ENCODE measurements at regions not wholly inside any gene's neighbourhood (a gene's known extent, or its start where the extent isn't known, plus 50 kb on each side); places are given as distances from the start of the nearest gene placed in this dataset.

- TF ChIP-seq, protein P1, sequence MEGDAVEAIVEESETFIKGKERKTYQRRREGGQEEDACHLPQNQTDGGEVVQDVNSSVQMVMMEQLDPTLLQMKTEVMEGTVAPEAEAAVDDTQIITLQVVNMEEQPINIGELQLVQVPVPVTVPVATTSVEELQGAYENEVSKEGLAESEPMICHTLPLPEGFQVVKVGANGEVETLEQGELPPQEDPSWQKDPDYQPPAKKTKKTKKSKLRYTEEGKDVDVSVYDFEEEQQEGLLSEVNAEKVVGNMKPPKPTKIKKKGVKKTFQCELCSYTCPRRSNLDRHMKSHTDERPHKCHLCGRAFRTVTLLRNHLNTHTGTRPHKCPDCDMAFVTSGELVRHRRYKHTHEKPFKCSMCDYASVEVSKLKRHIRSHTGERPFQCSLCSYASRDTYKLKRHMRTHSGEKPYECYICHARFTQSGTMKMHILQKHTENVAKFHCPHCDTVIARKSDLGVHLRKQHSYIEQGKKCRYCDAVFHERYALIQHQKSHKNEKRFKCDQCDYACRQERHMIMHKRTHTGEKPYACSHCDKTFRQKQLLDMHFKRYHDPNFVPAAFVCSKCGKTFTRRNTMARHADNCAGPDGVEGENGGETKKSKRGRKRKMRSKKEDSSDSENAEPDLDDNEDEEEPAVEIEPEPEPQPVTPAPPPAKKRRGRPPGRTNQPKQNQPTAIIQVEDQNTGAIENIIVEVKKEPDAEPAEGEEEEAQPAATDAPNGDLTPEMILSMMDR (IDR thresholded peaks at IDR 0.05; ENCODE audit: low read depth, low read length), result no peak
- in situ Hi-C loops (cut with HindIII; ENCODE audit: low sequenced_read_pairs), result no loop called here
- DNase-seq (ENCODE audit: low read depth, low spot score), result no peak
- no peak overlapping the region for H3K4me3 ChIP-seq (ENCODE audit: low read depth, low read length)
Measured at GRCh38 chr7:131189488-131189887, 138.2 kb upstream of the MKLN1 start.

- no peak overlapping the region for H3K4me3 ChIP-seq (ENCODE audit: low read depth, low read length)
- DNase-seq (ENCODE audit: low read depth, low spot score), result peak; percentile 19
- TF ChIP-seq, protein P1 (IDR thresholded peaks at IDR 0.05; ENCODE audit: low read depth, low read length), result no peak
- in situ Hi-C loops (cut with HindIII; ENCODE audit: low sequenced_read_pairs), result no loop called here
Measured at GRCh38 chr7:131190146-131190545, 137.5 kb upstream of the MKLN1 start.

- H3K4me3 ChIP-seq (ENCODE audit: low read depth, low read length), result no peak overlapping the region
- DNase-seq (ENCODE audit: low read depth, low spot score), result no peak
- TF ChIP-seq, protein P1 (IDR thresholded peaks at IDR 0.05; ENCODE audit: low read depth, low read length), result no peak
- in situ Hi-C loops (cut with HindIII; ENCODE audit: low sequenced_read_pairs), result no loop called here
Measured at GRCh38 chr7:131190581-131190980, 137.1 kb upstream of the MKLN1 start.

DNA sequence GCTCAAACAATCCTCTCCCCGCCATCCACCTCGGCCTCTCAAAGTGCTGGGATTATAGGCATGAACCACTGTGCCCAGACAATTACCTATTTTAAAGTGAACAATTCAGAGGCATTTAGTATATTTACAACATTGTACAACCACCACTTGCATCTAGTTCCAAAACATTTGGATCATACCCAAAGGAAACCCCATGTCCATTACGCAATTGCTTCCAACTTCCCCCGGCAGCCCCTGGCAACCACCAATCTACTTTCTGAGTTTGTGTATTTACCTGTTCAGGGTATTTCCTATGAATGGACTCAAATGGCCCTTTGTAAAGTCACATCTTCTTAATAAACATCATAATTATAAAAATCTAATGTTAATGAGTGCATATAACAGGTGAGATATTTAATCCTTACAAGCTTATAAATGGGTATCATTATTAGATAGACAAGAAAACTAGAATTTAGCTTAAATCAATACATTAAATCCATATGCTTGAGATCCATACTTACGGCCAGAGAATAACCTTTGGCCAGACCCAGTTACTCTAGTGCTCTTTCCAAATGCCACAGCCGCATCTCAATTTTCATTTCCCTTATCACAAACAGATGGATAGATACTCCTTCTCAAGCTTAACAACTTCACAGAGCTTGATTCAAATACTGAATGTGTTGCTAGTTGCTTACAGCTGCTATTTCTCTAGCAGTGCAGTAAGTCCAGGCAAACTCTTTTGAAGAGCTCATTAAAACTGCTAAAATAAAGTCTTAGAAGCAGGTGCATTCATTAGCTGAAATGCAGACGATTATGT is 133.4 kb upstream of the MKLN1 start:
- in situ Hi-C loops (cut with HindIII; ENCODE audit: low sequenced_read_pairs), result no loop called here
- DNase-seq (ENCODE audit: low read depth, low spot score), result no peak
- H3K4me3 ChIP-seq (ENCODE audit: low read depth, low read length), result no peak overlapping the region
- TF ChIP-seq, protein P1 (IDR thresholded peaks at IDR 0.05; ENCODE audit: low read depth, low read length), result no peak

GRCh38 chr7:131196803-131197202 is 130.9 kb upstream of the MKLN1 start:
- H3K4me3 ChIP-seq (ENCODE audit: low read depth, low read length), result no peak overlapping the region
- TF ChIP-seq, protein P1 (IDR thresholded peaks at IDR 0.05; ENCODE audit: low read depth, low read length), result no peak
- in situ Hi-C loops (cut with HindIII; ENCODE audit: low sequenced_read_pairs), result no loop called here
- DNase-seq (ENCODE audit: low read depth, low spot score), result peak; percentile 39

- TF ChIP-seq, protein P1 (IDR thresholded peaks at IDR 0.05; ENCODE audit: low read depth, low read length), result no peak
- DNase-seq (ENCODE audit: low read depth, low spot score), result peak; percentile 64
- H3K4me3 ChIP-seq (ENCODE audit: low read depth, low read length), result no peak overlapping the region
- in situ Hi-C loops (cut with HindIII; ENCODE audit: low sequenced_read_pairs), result no loop called here
Measured at GRCh38 chr7:131197920-131198615, 129.6 kb upstream of the MKLN1 start.
